Activated CD8-positive, alpha-beta memory T cell treated with anti-CD3 and anti-CD28 coated beads, Interleukin-2, amount 50 U/mL, for 48 hours (primary cell): ENCODE measurements at regions not wholly inside any gene's neighbourhood (a gene's known extent, or its start where the extent isn't known, plus 50 kb on each side); places are given as distances from the start of the nearest gene placed in this dataset.

ENCODE experiments used
- DNase-seq: peaks from one replicate; pipeline ENCODE4 v3.0.0-alpha.2; 2020

- DNase-seq: no peak
These were observed 120.5 kb downstream of the GADD45G start for GRCh38 chr9:89725271-89725670.

GRCh38 chr9:89729954-89730530 lies 125.2 kb downstream of the GADD45G start:
- no peak for DNase-seq

DNA sequence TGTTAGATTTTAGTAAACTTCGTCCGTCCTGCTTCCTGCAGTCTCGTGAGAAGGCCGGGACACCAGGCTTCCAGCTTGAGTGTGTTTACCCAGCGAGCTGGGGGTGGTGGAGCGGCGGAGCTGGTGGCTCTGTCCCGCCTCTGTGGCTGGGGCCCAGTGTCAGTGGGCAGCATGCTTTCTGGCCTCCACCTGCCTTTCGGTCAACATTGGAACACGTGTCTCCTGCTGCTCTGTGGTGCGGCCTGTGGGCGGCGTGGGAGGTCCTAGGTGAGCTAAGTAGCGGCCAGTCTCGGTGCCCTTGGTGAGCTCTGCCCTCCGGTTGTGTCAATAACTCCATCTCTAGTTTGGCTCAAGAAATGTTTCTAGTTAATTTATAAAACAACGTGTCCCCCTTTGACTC lies 125.9 kb downstream of the GADD45G start:
- no peak for DNase-seq

GRCh38 chr9:89731262-89732182 lies 126.7 kb downstream of the GADD45G start:
- no peak for DNase-seq

DNA sequence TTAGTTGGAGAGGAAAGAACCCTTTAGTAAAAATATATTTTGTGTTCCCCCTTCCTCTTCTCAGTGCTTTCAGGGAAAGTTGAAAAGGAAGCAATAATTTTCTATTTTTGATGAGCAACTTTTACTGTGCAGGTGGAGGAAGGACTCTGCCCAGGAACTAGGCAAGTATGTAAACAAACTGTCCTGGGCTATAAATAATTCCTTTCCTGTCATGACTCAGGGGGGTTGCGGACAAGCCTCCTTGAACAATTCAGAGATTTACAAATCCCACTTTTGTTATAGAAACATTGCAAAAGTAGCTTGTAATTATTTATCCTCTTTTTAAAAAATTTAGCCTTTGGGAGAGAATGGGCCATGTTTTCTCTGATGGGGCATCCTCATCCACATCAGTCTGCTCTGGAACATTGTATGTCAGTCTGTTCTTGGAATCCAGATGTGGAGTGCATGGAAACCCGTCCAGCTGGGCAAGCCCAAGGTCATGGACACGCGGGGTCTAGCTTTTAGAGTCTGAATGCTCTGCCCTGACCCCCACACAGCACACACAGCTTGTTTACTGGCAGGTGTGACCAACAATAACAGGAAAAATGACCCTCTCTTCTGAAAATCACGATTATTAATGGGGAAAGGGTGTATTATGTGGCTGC lies 127.6 kb downstream of the GADD45G start:
- no peak for DNase-seq

- no peak for DNase-seq
These were observed 128.1 kb downstream of the GADD45G start for GRCh38 chr9:89732939-89733324.

GRCh38 chr9:89734600-89735041 lies 129.8 kb downstream of the GADD45G start:
- DNase-seq: no peak

GRCh38 chr9:89738137-89738932 lies 133.5 kb downstream of the GADD45G start:
- no peak for DNase-seq

DNA sequence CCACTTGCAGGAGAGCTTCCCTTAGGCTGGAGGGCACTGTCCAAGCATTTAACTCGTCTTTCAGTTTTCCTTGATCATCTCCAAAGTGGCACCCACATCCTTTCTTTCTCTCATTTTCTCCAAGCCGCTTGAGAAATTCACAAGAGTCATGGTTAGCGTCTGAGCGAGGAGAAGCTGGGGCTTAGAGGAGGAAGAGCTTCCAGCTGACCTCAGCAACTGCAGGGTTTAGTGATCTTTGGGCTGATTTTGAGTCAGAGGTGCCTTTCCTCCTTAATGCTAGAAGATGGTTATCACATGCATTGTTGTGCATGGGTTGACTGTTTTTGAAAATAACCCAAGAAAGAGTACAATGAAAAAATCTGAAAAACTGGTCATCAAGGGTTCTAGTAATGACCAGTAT lies 134.7 kb downstream of the GADD45G start:
- DNase-seq: no peak

- DNase-seq: no peak
These were observed 135.1 kb downstream of the GADD45G start for GRCh38 chr9:89739916-89740315.

GRCh38 chr9:89740722-89741121 lies 135.9 kb downstream of the GADD45G start:
- DNase-seq: peak; percentile 61

GRCh38 chr9:89742660-89743059 lies 137.8 kb downstream of the GADD45G start:
- no peak for DNase-seq

DNA sequence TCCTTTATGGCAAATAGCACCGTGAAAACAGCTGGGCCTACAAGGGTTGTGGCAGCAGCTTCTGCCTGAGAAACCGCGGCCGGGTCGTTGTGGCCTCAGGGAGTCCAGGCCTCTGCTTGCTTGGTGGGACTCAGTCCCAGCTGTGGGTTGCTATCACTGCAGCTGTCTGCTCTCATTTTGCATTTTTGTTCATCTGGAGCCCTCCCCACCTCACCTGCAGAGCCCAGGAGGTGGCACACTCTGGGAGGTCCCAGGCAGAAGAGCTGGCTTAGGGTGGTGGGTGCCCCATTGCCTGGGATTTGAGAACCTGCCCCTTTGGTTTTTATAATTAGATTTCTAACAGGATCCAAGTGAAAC lies 138.4 kb downstream of the GADD45G start:
- peak; percentile 65 for DNase-seq

- DNase-seq: no peak
These were observed 138.9 kb downstream of the GADD45G start for GRCh38 chr9:89743573-89744254.

GRCh38 chr9:89744255-89744648 lies 139.4 kb downstream of the GADD45G start:
- no peak for DNase-seq

DNA sequence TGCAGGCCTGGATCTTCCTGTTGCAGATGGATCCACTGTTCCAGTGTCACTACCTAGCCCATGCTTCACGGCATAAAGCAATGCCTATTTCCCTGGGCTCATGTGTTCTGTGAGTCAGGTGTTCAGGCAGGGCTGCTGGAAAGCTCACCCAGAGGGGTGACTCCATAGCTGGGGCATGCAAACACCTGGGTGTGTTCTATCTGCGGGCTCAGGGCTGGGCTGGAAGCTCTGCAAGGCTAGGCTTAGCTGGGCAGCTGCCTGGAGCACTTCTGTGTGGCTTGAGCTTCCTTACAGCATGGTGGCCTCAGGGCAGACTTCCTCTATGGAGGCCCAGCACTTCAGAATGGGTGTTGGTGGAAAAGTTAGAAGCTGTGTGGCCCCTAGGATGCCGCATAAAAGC lies 139.9 kb downstream of the GADD45G start:
- DNase-seq: no peak

- no peak for DNase-seq
These were observed 141.0 kb downstream of the GADD45G start for GRCh38 chr9:89745601-89746376.

DNA sequence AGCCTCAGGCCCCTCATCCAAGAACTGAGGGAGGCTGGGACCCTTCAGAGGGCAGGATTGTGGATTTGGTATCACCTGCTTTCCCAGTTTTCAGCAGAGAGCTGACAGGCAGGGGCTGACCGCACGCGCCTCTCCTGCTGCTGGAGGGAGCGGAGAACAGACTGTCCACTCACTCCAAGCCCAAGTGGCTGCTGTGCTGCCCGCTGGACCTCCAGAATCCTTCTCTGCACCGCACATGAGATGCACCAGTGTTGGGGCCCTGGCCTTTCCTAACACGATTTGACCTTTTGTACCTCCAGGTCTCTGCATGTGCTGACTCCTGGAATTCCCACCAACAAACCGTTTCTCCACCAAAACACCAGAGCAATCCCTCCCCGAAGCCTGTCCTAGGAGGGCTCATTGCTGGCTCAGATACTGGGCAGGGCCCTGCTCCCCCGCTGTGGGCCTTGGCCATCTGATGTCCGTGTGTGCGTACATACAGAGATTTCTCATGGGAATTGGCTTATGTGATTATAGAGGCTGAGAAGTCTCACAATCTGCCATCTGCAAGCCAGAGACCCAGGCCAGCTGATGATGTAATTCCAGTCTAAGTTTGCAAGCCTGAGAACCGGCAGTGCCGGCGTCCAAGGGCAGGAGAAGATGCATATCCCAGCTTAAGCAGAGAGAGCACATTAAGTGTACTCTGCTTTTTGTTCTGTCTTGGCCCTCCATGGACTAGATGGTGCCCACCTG lies 141.7 kb downstream of the GADD45G start:
- DNase-seq: no peak

GRCh38 chr9:89747596-89747995 lies 142.8 kb downstream of the GADD45G start:
- no peak for DNase-seq

- no peak for DNase-seq
These were observed 143.3 kb downstream of the GADD45G start for GRCh38 chr9:89748021-89748670.
